Heart left ventricle (tissue), 16 donors: ENCODE measurements at regions not wholly inside any gene's neighbourhood (a gene's known extent, or its start where the extent isn't known, plus 50 kb on each side); places are given as distances from the start of the nearest gene placed in this dataset.

Experiments
- ATAC-seq, 4 donors: fragments of 200-7000 bp; cut with Tn5 transposase; one replicate each; pipeline ENCODE4 v1.9.1; 2020 to 2022; ENCODE audit warnings: moderate library complexity in 4 of 4, mild to moderate bottlenecking in 3 of 4, moderate number of reproducible peaks in 1 of 4
- DNase-seq, 5 donors: peaks; one replicate each; pipeline ENCODE4 v3.0.0-alpha.2; 2020
- H3K27ac ChIP-seq, 12 donors: fragments of 200-600 bp; sonication (generic) in 4 of 12; one replicate each; pipeline versions ENCODE4 v1.5.0 to v1.8.0; 2016 to 2022; ENCODE audit warnings: mild to moderate bottlenecking in 2 of 12
- H3K27me3 ChIP-seq, 9 donors: fragments of 200-600 bp; sonication (generic) in 2 of 9; one replicate each; pipeline versions ENCODE4 v1.5.1 to v1.8.0; 2016 to 2022; ENCODE audit warnings: mild to moderate bottlenecking in 3 of 9
- H3K36me3 ChIP-seq, 9 donors: fragments of 200-600 bp; sonication (generic) in 2 of 9; one replicate each; pipeline versions ENCODE4 v1.5.0 to v1.8.0; 2018 to 2022; ENCODE audit warnings: mild to moderate bottlenecking in 2 of 9
- H3K4me1 ChIP-seq, 12 donors: fragments of 200-600 bp; sonication (generic) in 4 of 12; one replicate each; pipeline versions ENCODE4 v1.5.0 to v1.8.0; 2016 to 2022; ENCODE audit warnings: mild to moderate bottlenecking in 3 of 12
- H3K4me3 ChIP-seq, 12 donors: fragments of 200-600 bp; sonication (generic) in 4 of 12; one replicate each; pipeline versions ENCODE4 v1.5.0 to v1.8.0; 2017 to 2022; ENCODE audit warnings: mild to moderate bottlenecking in 9 of 12, moderate library complexity in 4 of 12
- H3K9me3 ChIP-seq, 12 donors: fragments of 200-600 bp; sonication (generic) in 4 of 12; one replicate each; pipeline versions ENCODE4 v1.5.0 to v1.8.0; 2016 to 2022; ENCODE audit warnings: mild to moderate bottlenecking in 1 of 12
- POLR2A ChIP-seq, 2 donors: fragments of 450-650 bp; IDR thresholded peaks; one replicate each; pipeline ENCODE4 v1.6.1; 2017; ENCODE audit warnings: antibody characterized with exemption in 2 of 2, mild to moderate bottlenecking in 2 of 2, moderate library complexity in 2 of 2
- WGBS, 4 donors: extraction: QIAGEN DNeasy Blood & Tissue Kit in 2 of 4; methylation state at CpG; one replicate each; pipeline versions ENCODE4 v1.1.5 to v1.1.7; 2013 to 2018; 5-methylcytosine and 5-hydroxymethylcytosine counted together
- intact Hi-C, 10 donors: fragments of 100-400 bp; cut with DNase I; formaldehyde crosslinking; loops; one replicate each; pipeline versions ENCODE4 v1.11.1 to v1.14.2; 2022
- TF ChIP-seq, protein P1 (sequence below), 12 donors: fragments of 200-600 bp; sonication (generic) in 4 of 12; IDR thresholded peaks; one replicate each; pipeline versions ENCODE4 v1.5.0 to v1.8.0; 2018 to 2022; ENCODE audit warnings: antibody characterized with exemption in 12 of 12, mild to moderate bottlenecking in 5 of 12
- donor health status: ischemic (EF 13 %, LVEDD 7.1; RV severe dilation, severe dysfunction).
- donor health status: healthy with polysubstance abuse.
- donor health status: DM: no; HTN: yes; CAD: no.
- donor health status: DM: no; HTN: no; CAD: no.
- donor health status: ischemic (EF 25% LVEDD 6.9; RV normal size, moderate dysfunction).
- donor health status: ischemic (EF 25% LVEDD 5.7; RV mildly dilated, moderate dysfunction).
- donor health status: healthy.
- donor health status: DM: yes; HTN: yes; CAD: no.
- donor health status: ischemic (EF 35%, LVEDD 5.7; RV mildly dilated, moderate dysfunction).
- donor health status: nonischemic (EF 11% LVEDD 7.7; RV severe dilation, severe dysfunction).
- donor health status: DM: yes; HTN: yes; CAD: no.
- donor health status: PGD.
- donor health status: ischemic (EF 29% LVEDD 5.4; RV normal size, mild dysfunction).
- donor health status: nonischemic (EF 23%, LVEDD 6.1; RV moderate dilation, normal function).

DNA sequence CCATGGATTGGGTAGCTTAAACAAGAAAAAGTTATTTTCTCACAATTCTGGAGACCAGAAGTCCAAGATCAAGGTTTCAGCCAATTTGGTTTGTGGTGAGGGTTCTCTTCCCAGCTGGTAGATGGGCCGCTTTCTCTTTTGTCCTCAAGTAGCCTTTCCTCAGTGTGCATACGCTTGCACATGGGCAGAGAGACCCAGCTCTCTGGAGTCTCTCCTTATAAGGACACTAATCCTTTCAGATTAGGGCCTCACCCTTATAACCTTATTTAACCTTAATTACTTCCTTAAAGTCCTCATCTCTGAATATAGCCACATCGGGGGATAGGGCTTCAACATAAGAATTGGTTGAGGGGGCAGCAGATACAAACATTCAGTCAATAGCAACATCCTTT is 68.4 kb upstream of the NLK start:
- no peaks in the 10 kb centered on the region for H3K9me3 ChIP-seq
- ATAC-seq (no peak), DNase-seq (no peak)
- intact Hi-C loops, result no loop called here
- TF ChIP-seq POLR2A (IDR thresholded peaks at IDR 0.05), result no peak
- TF ChIP-seq, protein P1, sequence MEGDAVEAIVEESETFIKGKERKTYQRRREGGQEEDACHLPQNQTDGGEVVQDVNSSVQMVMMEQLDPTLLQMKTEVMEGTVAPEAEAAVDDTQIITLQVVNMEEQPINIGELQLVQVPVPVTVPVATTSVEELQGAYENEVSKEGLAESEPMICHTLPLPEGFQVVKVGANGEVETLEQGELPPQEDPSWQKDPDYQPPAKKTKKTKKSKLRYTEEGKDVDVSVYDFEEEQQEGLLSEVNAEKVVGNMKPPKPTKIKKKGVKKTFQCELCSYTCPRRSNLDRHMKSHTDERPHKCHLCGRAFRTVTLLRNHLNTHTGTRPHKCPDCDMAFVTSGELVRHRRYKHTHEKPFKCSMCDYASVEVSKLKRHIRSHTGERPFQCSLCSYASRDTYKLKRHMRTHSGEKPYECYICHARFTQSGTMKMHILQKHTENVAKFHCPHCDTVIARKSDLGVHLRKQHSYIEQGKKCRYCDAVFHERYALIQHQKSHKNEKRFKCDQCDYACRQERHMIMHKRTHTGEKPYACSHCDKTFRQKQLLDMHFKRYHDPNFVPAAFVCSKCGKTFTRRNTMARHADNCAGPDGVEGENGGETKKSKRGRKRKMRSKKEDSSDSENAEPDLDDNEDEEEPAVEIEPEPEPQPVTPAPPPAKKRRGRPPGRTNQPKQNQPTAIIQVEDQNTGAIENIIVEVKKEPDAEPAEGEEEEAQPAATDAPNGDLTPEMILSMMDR (IDR thresholded peaks at IDR 0.05), result no peak
- peaks cover 0 to 1% (median 0%) of the 10 kb centered on the region in 12 donors for H3K4me1 ChIP-seq
- H3K27me3 ChIP-seq, result no peaks in the 10 kb centered on the region
- no peak overlapping the region for H3K4me3 ChIP-seq
- H3K36me3 ChIP-seq, result no peaks in the 10 kb centered on the region
- no peak overlapping the region for H3K27ac ChIP-seq
- 90 to 94% (median 93%) methylated on average over 3 of the region's 3 CpGs for WGBS, 4 donors

DNA sequence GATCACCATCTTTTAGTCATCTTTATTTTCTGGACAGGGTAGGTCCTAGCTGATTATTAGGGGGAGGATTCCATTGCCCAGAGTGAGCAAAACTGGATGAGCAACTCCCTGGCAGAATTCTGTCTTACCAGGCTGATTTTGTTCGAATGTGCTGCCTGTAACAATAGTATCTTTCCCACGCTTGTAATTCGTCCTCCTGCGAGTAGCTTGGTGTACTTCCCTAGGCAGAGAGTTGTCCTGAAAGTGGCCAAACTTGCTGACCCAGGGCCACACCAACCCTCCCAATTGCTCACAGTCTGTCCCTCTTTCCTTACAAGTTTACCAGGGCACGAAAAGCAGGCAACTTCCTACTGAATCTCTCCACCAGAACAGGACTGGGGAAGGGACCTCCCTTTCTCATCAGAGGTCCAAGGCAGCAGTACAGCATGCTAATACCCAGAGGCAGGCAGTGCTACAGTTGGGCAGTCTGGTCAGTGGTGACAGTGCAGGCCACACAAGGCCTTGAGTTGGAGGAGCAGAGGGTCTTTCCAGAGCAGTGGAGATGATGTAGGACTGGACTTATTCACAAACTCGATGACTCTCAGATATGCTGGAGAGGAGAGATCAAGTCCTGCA is 67.8 kb upstream of the NLK start:
- H3K27ac ChIP-seq, result no peak overlapping the region
- intact Hi-C loops, result no loop called here
- no peaks in the 10 kb centered on the region for H3K27me3 ChIP-seq
- WGBS, 4 donors, result 83 to 90% (median 84%) methylated on average over 6 of the region's 6 CpGs
- H3K36me3 ChIP-seq, result no peaks in the 10 kb centered on the region
- no peaks in the 10 kb centered on the region for H3K9me3 ChIP-seq
- DNase-seq (no peak), ATAC-seq (no peak)
- H3K4me3 ChIP-seq, result no peak overlapping the region
- no peak for TF ChIP-seq POLR2A (IDR thresholded peaks at IDR 0.05)
- TF ChIP-seq, protein P1 (IDR thresholded peaks at IDR 0.05), result no peak
- H3K4me1 ChIP-seq, result peaks cover 0 to 5% (median 0%) of the 10 kb centered on the region in 12 donors

DNA sequence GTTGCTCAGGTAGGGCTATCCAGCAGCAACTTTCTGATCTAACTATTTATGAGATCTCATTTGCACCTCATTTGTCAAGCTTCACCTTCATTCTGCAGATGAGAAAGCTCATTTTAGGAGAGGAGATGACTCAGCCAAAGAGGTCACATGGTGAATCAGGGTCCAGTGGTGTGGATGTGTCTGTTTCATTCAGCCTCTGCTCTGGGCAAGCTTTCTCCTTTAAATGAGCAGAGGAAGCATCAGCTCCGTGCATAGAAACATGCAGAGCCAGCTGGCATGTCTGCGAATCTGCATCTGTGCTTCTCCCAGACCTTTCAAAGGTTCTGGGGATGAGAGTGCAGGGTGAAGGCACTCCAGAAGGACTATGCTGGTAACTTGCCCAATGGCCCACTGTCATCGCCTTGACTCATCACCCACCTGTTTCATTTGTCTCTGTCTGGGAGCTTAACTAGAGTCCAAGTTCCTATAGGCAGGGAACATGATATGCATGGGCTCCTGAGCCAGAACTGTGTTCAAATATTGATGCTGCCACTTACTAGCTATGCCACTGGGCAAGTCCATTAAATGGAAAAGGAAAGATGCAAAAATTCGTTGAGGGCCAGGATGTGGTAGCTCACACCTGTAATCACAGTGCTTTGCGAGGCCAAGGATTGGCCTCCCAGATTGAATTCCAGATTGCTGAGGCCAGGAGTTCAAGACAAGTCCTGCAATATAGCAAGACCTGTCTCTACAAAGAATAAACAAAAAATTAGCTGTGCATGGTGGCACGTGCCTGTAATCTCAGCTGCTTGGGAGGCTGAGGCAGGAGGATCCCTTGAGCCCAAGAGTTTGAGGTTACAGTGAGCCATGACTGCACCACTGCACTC is 67.1 kb upstream of the NLK start:
- Histone ChIP-seq H3K27me3 (no peaks in the 10 kb centered on the region), H3K9me3 (no peaks in the 10 kb centered on the region), H3K4me3 (no peak overlapping the region), H3K36me3 (no peaks in the 10 kb centered on the region), H3K4me1 (peaks cover 0 to 6% (median 0%) of the 10 kb centered on the region in 12 donors), H3K27ac (no peak overlapping the region)
- ATAC-seq (no peak), DNase-seq (no peak)
- 75 to 80% (median 78%) methylated on average over 6 of the region's 6 CpGs for WGBS, 4 donors
- intact Hi-C loops, result no loop called here
- TF ChIP-seq, protein P1 (IDR thresholded peaks at IDR 0.05), result no peak
- TF ChIP-seq POLR2A (IDR thresholded peaks at IDR 0.05), result no peak

DNA sequence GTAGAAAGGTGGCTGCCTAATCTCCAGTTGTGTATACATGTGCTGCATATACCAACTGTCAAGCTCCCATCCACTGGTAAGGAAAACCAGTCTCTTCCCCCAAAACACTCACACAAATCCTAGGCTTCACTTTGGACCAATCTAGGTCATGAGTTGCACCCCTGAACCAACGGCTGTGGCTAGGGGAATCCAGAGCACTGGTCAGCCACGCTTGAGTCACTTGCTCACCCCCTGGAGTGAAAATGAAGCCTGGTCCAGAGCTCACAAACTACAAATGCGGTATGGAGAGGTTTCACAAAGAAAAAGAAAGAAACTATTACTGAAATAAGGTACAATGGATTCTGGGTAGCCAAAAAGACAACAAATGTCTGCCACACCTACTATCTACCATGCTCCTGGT is 66.1 kb upstream of the NLK start:
- H3K4me1 ChIP-seq, result peaks cover 0 to 11% (median 0%) of the 10 kb centered on the region in 12 donors
- no peak overlapping the region for H3K27ac ChIP-seq
- TF ChIP-seq, protein P1 (IDR thresholded peaks at IDR 0.05), result no peak
- TF ChIP-seq POLR2A (IDR thresholded peaks at IDR 0.05), result no peak
- intact Hi-C loops, result no loop called here
- no peaks in the 10 kb centered on the region for H3K36me3 ChIP-seq
- no peaks in the 10 kb centered on the region for H3K27me3 ChIP-seq
- H3K9me3 ChIP-seq, result no peaks in the 10 kb centered on the region
- ATAC-seq (no peak), DNase-seq (no peak)
- WGBS, 4 donors, result 80 to 89% (median 87%) methylated on average over 3 of the region's 3 CpGs
- H3K4me3 ChIP-seq, result no peak overlapping the region
